Trophoblast cell (in vitro differentiated cells and primary cell): ENCODE measurements at regions not wholly inside any gene's neighbourhood (a gene's known extent, or its start where the extent isn't known, plus 50 kb on each side); places are given as distances from the start of the nearest gene placed in this dataset.
A peak's percentile ranks its signal among the peaks of the same experiment; 100 is the strongest.
"Not testable (repeated sequence)": the region's sequence is repeated elsewhere in the genome, so short reads cannot be mapped to it uniquely, and the experiment has no call there.

ENCODE experiments used
- DNase-seq, 2 donors: peaks; one replicate each; pipeline ENCODE4 v3.0.0-alpha.2; 2016
- H2AFZ ChIP-seq: 2 replicates; pipeline ENCODE4 v1.6.1; 2013; ENCODE audit warnings: low read length, moderate library complexity, mild to moderate bottlenecking; ENCODE audit not compliant: insufficient read depth, poor library complexity
- H2AK5ac ChIP-seq: 2 replicates; pipeline ENCODE4 v1.6.1; 2013; ENCODE audit warnings: mild to moderate bottlenecking, low read length
- H2BK120ac ChIP-seq: 2 replicates; pipeline ENCODE4 v1.6.1; 2013; ENCODE audit warnings: low read length, mild to moderate bottlenecking, moderate library complexity; ENCODE audit not compliant: insufficient read depth, poor library complexity
- H2BK12ac ChIP-seq: 2 replicates; pipeline ENCODE4 v1.6.1; 2013; ENCODE audit warnings: mild to moderate bottlenecking, low read length, moderate library complexity
- H2BK5ac ChIP-seq: 2 replicates; pipeline ENCODE4 v1.6.1; 2013; ENCODE audit warnings: low read length, low read depth, moderate library complexity, mild to moderate bottlenecking; ENCODE audit not compliant: poor library complexity
- H3K14ac ChIP-seq: 2 replicates; pipeline ENCODE4 v1.6.1; 2013; ENCODE audit warnings: mild to moderate bottlenecking, low read length
- H3K18ac ChIP-seq: 2 replicates; pipeline ENCODE4 v1.6.1; 2013; ENCODE audit warnings: mild to moderate bottlenecking, low read length
- H3K23ac ChIP-seq: 2 replicates; pipeline ENCODE4 v1.6.1; 2013; ENCODE audit warnings: low read length
- H3K27ac ChIP-seq: 2 replicates; pipeline ENCODE4 v1.5.1; 2013; ENCODE audit warnings: low read depth, mild to moderate bottlenecking, inconsistent platforms, low read length, moderate library complexity
- H3K27me3 ChIP-seq: 2 replicates; pipeline ENCODE4 v1.6.1; 2013; ENCODE audit warnings: inconsistent platforms, mild to moderate bottlenecking, low read length, moderate library complexity; ENCODE audit not compliant: insufficient read depth
- H3K36me3 ChIP-seq, 2 experiments: 1 replicate in 1 of 2; 2 replicates in 1 of 2; pipeline ENCODE4 v1.6.1; 2013; ENCODE audit warnings: low read length in 2 of 2, mild to moderate bottlenecking in 2 of 2, moderate library complexity in 1 of 2; ENCODE audit not compliant: insufficient read depth in 2 of 2, control insufficient read depth in 1 of 2
- H3K4ac ChIP-seq: 2 replicates; pipeline ENCODE4 v1.6.1; 2013; ENCODE audit warnings: low read depth, mild to moderate bottlenecking, low read length, moderate library complexity
- H3K4me1 ChIP-seq, 2 experiments: 1 replicate in 1 of 2; 2 replicates in 1 of 2; pipeline ENCODE4 v1.6.1; 2013; ENCODE audit warnings: low read length in 2 of 2, mild to moderate bottlenecking in 2 of 2, moderate library complexity in 1 of 2; ENCODE audit not compliant: insufficient read depth in 2 of 2, control insufficient read depth in 1 of 2
- H3K4me2 ChIP-seq: 2 replicates; pipeline ENCODE4 v1.6.1; 2013; ENCODE audit warnings: inconsistent platforms, mild to moderate bottlenecking, low read length, moderate library complexity
- H3K4me3 ChIP-seq: 2 replicates; pipeline ENCODE4 v1.5.1; 2013; ENCODE audit warnings: mild to moderate bottlenecking, low read depth, low read length, inconsistent platforms
- H3K79me1 ChIP-seq: one replicate; pipeline ENCODE4 v1.6.1; 2013; ENCODE audit warnings: low read length
- H3K79me2 ChIP-seq: 2 replicates; pipeline ENCODE4 v1.6.1; 2013; ENCODE audit warnings: low read length, mild to moderate bottlenecking; ENCODE audit not compliant: control insufficient read depth, insufficient read depth, poor library complexity
- H3K9ac ChIP-seq: 2 replicates; pipeline ENCODE4 v1.6.1; 2013; ENCODE audit warnings: mild to moderate bottlenecking, low read length
- H3K9me3 ChIP-seq: 2 replicates; pipeline ENCODE4 v1.6.1; 2013; ENCODE audit warnings: low read depth, mild to moderate bottlenecking, control low read depth, inconsistent platforms, low read length; ENCODE audit not compliant: insufficient read depth
- H4K12ac ChIP-seq: 2 replicates; pipeline ENCODE4 v1.6.1; 2013; ENCODE audit warnings: low read depth, mild to moderate bottlenecking, low read length, moderate library complexity
- H4K8ac ChIP-seq: 2 replicates; pipeline ENCODE4 v1.6.1; 2013; ENCODE audit warnings: low read depth, mild to moderate bottlenecking, low read length, moderate library complexity
- H4K91ac ChIP-seq: one replicate; pipeline ENCODE4 v1.6.1; 2013; ENCODE audit warnings: low read depth, mild to moderate bottlenecking, low read length, moderate library complexity
- WGBS: extraction: QIAGEN DNeasy Blood & Tissue Kit; methylation state at CpG from one replicate; pipeline ENCODE4 v1.1.7; 2013; ENCODE audit warnings: missing lambda C conversion rate; ENCODE audit not compliant: insufficient read length, insufficient coverage; ENCODE audit errors: extremely low coverage; 5-methylcytosine and 5-hydroxymethylcytosine counted together

- H3K79me1 ChIP-seq, H2BK5ac ChIP-seq, H4K8ac ChIP-seq, H2AFZ ChIP-seq, H3K14ac ChIP-seq, H4K12ac ChIP-seq, H3K27me3 ChIP-seq, H2BK120ac ChIP-seq, H3K36me3 ChIP-seq, H3K23ac ChIP-seq, H2BK12ac ChIP-seq, H2AK5ac ChIP-seq, H3K4me2 ChIP-seq, H3K9me3 ChIP-seq, H3K79me2 ChIP-seq, H3K4ac ChIP-seq, H4K91ac ChIP-seq, H3K4me3 ChIP-seq, DNase-seq, H3K27ac ChIP-seq, H3K4me1 ChIP-seq, H3K18ac ChIP-seq, H3K9ac ChIP-seq: not testable (repeated sequence)
- no CpG with 5 or more reads among the region's 19 CpGs for WGBS
Measured at GRCh38 chr3:80314541-80314940, 546.7 kb upstream of the ROBO1 start.

GRCh38 chr3:80308637-80309036 is 540.8 kb upstream of the ROBO1 start:
- no peak overlapping the region for H3K4ac ChIP-seq
- no peak overlapping the region for H4K8ac ChIP-seq
- no peaks in the 10 kb centered on the region for H3K9me3 ChIP-seq
- H3K4me1 ChIP-seq = no peaks in the 10 kb centered on the region
- no CpG with 5 or more reads among the region's 8 CpGs for WGBS
- H3K27me3 ChIP-seq = no peaks in the 10 kb centered on the region
- H3K79me2 ChIP-seq = no peaks in the 10 kb centered on the region
- no peak overlapping the region for H2BK5ac ChIP-seq
- H4K12ac ChIP-seq = no peak overlapping the region
- H3K18ac ChIP-seq = no peak overlapping the region
- no peak overlapping the region for H3K23ac ChIP-seq
- H3K14ac ChIP-seq = no peak overlapping the region
- no peak overlapping the region for H3K4me3 ChIP-seq
- H3K4me2 ChIP-seq = no peak overlapping the region
- H3K36me3 ChIP-seq = no peaks in the 10 kb centered on the region
- no peak overlapping the region for H2BK120ac ChIP-seq
- no peaks in the 10 kb centered on the region for H3K79me1 ChIP-seq
- no peak overlapping the region for H2BK12ac ChIP-seq
- no peak overlapping the region for H2AK5ac ChIP-seq
- H4K91ac ChIP-seq = no peak overlapping the region
- H3K27ac ChIP-seq = no peak overlapping the region
- no peak overlapping the region for H2AFZ ChIP-seq
- no peak overlapping the region for H3K9ac ChIP-seq
- no peak for DNase-seq

- Histone ChIP-seq H3K14ac (no peak overlapping the region), H3K79me1 (no peaks in the 10 kb centered on the region), H3K4me1 (no peaks in the 10 kb centered on the region), H2BK12ac (no peak overlapping the region), H3K18ac (no peak overlapping the region), H3K4me3 (no peak overlapping the region), H2BK5ac (no peak overlapping the region), H3K36me3 (no peaks in the 10 kb centered on the region), H3K9ac (no peak overlapping the region), H3K4ac (no peak overlapping the region), H3K23ac (no peak overlapping the region), H2AK5ac (no peak overlapping the region), H4K91ac (no peak overlapping the region), H2BK120ac (no peak overlapping the region), H3K27ac (no peak overlapping the region), H3K79me2 (no peaks in the 10 kb centered on the region), H4K8ac (no peak overlapping the region), H3K9me3 (no peaks in the 10 kb centered on the region), H3K4me2 (no peak overlapping the region), H4K12ac (no peak overlapping the region), H2AFZ (no peak overlapping the region), H3K27me3 (no peaks in the 10 kb centered on the region)
- no CpG with 5 or more reads among the region's 8 CpGs for WGBS
- no peak for DNase-seq
Measured at GRCh38 chr3:80307844-80308243, 540.0 kb upstream of the ROBO1 start.

GRCh38 chr3:80297720-80298119 is 529.9 kb upstream of the ROBO1 start:
- no peak overlapping the region for H4K8ac ChIP-seq
- H3K23ac ChIP-seq = no peak overlapping the region
- H3K9ac ChIP-seq = no peak overlapping the region
- no peak overlapping the region for H3K14ac ChIP-seq
- no peaks in the 10 kb centered on the region for H3K79me1 ChIP-seq
- DNase-seq = peak in 1 of 2 donors; percentile 35
- H3K4me1 ChIP-seq = no peaks in the 10 kb centered on the region
- no peak overlapping the region for H3K4me3 ChIP-seq
- H4K12ac ChIP-seq = no peak overlapping the region
- H2AK5ac ChIP-seq = no peak overlapping the region
- no peak overlapping the region for H2BK120ac ChIP-seq
- WGBS = no CpG with 5 or more reads among the region's 3 CpGs
- H2BK12ac ChIP-seq = no peak overlapping the region
- H3K4ac ChIP-seq = no peak overlapping the region
- H3K4me2 ChIP-seq = no peak overlapping the region
- no peaks in the 10 kb centered on the region for H3K79me2 ChIP-seq
- H3K36me3 ChIP-seq = no peaks in the 10 kb centered on the region
- H3K27me3 ChIP-seq = no peaks in the 10 kb centered on the region
- no peak overlapping the region for H2BK5ac ChIP-seq
- no peak overlapping the region for H2AFZ ChIP-seq
- no peaks in the 10 kb centered on the region for H3K9me3 ChIP-seq
- H3K27ac ChIP-seq = no peak overlapping the region
- no peak overlapping the region for H4K91ac ChIP-seq
- H3K18ac ChIP-seq = no peak overlapping the region
